Ureter (tissue), 1 donor: ENCODE measurements at regions not wholly inside any gene's neighbourhood (a gene's known extent, or its start where the extent isn't known, plus 50 kb on each side); places are given as distances from the start of the nearest gene placed in this dataset.
"Not testable (repeated sequence)": the region's sequence is repeated elsewhere in the genome, so short reads cannot be mapped to it uniquely, and the experiment has no call there.

ENCODE experiments used
- DNase-seq: peaks from one replicate; pipeline ENCODE4 v3.0.0-alpha.2; 2020; ENCODE audit warnings: low spot score
- donor health status: DM: yes; HTN: yes; CAD: no.

DNA sequence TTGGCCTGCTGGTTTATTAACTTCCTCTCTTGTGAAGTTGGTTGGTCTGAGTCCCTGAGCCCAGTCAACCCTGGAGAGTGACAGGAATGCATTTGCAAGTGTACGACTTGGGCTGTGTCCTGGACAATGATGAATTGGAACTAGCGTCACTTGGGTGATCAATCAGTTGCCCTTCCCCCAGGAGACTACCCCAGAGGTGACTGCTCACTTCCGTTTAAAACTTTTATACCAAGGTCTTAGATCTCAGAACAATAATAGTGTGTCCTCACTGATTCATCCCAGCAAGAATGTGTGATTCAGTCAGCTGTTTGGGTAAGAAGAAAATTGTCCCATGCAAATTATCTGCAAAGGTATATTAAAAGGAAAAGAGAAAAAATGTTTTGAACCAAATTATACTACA, 102.9 kb upstream of the ARMC3 start:
- no peak for DNase-seq

DNA sequence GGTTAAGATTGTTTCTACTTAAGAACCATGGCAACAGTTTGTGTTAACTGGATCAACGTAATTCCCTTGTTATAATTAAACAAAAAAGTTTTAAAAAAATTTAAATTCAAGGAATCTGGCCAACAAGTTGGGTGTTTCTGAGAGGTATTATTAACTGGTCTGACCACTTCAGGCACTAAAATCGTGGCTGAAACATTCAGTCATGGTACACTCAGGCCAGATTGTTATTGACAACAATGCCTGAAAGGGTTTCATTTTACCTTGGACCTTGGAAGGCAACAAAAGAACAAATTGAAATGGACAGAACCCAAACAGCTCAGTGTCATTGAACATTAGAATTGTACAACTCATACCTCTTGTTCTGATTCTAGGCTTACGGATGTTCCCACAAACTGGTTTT, 103.3 kb upstream of the ARMC3 start:
- DNase-seq: no peak

DNA sequence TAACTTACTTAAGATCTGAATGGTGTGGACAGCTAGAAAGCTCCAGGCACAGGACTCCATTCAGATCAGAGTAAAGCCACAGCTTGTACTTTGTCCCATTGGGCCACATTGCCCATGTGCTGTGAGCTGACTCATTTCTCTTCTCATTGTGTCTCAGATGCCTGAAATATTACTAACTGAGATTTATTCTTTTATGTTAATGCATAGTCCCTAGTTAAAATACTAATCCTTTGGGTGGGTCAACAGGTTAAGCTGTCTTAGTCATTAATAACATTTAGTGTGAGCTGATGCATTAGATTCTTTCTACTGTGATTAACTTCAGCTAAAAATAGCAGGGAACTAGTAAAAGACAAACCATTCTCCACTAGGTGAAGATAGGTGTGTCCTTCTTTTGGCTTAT, 104.7 kb upstream of the ARMC3 start:
- no peak for DNase-seq

DNA sequence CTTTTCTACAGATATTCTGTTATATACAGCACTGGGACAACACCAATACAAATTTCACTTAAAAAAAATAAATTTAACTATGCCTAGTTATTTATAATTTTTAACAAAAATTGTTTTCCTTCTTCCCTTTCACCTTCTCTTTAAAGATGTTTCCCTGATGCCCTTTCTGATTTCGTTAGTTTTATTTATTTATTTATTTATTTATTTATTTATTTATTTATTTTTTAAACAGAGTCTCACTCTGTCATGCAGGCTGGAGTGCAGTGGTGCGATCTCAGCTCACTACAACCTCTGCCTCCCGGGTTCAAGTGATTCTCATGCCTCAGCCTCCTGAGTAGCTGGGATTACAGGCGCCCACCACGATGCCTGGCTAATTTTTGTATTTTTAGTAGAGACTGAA, 105.9 kb upstream of the ARMC3 start:
- not testable (repeated sequence) for DNase-seq

DNA sequence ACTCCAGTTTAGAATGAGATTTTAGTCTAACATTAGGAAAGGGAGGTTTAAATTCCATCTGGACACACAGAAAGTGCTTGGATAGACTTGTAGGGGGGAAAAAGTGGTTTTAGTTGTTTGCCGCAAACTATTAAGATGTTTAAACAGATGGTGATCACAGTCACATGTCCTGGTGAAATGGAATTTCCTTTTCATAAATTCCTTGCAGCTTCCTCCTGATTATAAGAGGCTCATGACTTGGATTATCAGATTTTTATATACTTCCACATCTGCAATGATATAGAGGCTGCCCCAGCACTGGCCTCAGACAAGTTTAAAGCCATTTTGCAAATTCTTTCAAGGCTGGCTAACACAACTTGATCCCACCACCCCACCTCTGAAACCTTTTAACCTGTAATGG, 106.4 kb upstream of the ARMC3 start:
- no peak for DNase-seq

DNA sequence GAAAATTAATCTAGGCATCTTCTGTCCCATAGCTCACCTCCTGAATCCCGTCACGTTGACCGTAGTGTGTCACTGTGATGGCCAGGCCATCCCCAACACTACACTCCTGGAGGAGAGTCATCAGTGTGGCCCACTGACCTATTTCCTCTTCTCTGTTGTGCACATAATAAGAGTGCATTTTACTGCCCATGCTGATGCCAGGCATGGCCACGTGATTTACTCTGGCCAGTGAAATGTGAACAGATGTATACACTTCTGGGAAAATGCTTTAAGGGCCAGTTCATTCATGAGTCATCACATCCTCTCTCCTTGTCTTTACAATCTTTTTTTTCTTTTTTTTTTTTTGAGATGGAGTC, 101.9 kb upstream of the PIP4K2A start:
- no peak for DNase-seq

DNA sequence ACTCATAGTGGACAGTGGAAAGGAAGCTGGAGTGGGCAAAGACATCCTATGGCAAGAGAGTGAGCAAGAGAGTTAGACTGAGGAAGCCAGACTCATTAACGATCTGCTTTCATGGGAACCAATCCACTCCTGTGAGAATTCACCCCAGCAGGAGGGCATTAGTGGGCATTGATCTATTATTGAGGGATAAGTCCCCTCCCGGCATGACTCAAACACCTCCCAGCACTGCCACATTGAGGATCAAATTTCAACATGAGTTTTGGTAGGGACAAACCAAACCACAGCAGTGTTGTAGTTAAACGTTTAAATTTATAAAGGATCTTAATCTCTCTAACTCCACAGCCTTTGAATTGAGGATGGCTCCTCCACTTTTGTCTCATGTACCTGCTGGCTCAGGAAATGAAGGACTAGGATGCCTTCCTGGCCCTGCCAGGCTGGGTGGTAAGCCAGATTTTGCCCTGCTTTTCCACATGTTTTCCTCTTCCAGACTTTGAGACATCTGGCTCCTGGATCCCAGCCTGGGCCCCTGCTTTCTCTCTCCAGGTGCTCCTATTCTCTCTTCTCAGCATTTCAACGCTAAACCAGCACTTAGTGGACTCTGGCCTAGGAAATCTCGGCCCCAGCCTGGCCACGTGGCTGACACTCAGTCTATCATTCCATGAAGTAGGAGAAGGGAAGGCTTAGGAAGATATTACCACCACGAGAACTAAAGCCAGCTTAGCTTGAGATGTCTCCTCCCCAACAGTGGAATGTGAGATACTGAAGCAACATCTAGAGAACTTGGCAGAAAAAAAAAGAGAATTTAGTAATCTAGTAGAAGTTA, 96.5 kb upstream of the PIP4K2A start:
- no peak for DNase-seq

DNA sequence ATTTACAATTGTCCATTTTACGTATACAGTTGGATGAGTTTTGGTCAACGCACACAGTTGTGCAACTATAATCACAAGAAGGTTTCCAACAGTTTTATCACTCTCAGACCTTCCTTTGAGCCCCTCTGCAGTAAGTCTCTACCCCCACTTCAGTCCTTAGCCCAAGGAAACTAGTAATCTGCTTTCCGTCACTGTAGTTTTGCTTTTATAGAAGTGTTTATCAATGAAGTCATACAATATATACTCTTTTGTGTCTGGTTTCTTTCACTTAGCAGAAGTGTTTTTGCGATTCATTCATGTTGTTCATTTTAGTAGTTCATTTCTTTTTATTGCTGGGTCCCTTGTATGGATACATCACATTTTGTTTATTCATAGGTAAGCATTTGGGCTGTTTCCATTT, 92.9 kb upstream of the PIP4K2A start:
- DNase-seq: no peak

DNA sequence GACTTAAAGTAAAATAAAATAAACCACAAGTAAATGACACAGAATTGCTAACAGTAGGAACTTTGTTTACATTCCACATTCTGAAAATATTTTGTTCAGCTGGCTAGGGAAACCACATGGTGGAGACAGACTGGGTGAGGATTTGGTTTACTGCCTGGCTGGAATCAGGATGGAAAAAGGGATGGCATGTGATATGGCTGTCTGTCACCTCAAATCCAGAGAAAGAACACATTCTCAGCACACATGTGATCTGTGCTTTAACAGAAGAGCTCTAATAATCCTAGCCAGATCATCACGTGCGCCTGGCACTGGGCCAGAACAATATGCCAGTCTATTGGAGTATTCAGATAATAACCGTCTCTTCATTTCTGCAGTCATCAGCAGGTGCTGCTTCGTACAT, 90.9 kb upstream of the PIP4K2A start:
- no peak for DNase-seq

DNA sequence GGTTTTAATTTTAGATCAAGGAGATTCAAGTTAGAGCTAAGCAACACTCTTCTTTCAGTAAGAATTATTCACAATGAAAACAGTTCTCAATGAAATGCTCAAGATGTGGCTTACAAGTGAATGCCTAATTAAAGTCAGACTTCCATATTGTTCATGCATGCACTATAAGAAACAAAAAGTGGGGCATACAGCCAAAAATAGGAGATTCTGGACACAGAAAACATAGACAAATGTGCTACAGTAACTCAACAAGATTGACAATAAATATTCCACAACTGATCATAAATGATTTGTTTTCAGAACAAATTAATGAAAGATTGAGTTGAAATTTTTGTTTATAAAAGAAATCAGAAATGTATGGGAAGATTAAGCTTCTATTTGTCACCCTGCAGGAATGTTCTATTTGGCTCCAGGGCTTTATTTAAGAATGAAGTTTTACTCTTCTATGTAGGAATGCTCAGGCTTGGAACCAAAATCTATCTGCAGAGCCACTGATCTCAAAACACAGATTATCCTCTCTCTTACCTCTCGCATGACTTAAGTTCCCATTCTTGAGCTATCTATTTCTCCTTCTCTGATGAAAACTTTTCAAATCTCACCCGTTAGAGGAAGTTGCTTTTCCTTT, 89.0 kb upstream of the PIP4K2A start:
- no peak for DNase-seq

DNA sequence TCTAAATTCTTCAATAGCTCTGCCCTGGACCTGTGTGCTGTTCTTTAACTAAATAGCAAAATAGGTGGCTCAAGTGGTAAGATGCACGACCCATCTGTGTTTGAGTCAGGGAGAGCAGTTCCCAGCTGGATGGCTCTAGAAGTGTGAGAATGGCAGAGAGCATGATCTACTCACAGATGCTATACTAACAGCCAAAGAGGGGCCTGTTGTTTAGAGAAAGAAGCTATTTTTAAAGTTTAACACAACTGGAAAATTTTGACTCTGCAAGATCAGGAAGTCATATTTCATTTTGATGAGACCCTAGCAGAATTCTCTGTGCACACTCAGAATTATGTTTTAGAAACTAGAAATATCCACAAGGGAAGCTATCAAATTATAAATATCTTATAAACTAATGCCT, 87.4 kb upstream of the PIP4K2A start:
- DNase-seq: no peak

DNA sequence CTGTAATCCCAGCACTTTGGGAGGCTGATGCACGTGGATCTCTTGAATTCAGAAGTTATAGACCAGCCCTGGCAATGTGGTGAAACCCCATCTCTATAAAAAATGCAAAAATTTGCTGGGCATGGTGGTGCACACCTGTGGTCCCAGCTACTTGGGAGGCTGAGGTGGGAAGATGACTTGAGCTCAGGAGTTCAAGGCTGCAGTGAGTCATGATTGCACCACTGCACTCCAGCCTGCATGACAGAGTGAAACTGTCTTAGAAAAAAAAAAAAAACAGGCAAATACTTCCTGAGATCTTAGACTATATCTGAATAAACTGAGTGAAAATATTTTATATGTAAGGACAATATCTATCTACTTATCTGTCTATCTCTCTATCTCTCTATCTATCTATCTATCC, 83.4 kb upstream of the PIP4K2A start:
- DNase-seq: not testable (repeated sequence)

DNA sequence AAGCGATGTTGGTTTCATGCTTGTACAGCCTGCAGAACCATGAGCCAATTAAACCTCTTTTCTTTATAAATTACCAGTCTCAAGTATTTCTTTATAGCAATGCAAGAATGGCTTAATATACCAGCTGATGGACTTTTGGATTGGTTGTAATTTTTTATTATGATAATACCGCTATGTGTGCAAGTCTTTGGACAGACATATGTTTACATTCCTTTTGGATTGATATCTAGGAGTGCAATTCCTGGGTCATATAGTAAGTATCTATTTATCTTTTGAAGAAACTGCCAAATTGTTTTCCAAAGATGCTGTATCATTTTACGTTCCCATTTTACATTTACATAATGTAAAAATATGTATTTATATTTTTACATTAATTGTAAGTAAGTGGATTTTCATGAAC, 81.2 kb upstream of the PIP4K2A start:
- DNase-seq: no peak

DNA sequence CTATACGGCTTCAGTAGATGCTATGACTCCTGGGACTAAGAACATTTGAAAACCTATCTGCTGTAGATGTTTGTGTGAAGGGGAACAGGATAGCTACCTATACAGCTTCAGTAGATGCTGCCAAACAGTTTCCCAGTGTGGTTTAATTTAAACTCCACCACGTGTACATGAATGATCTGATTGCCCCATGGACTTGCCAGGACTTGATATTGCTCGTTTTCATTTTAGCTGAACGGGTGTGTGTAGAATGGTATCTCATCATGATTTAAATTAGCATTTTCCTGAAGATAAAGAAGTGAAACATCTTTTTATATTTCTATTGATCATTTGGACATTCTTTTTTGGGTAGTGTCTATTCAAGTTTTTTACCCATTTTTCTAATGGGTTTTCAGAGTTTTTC, 77.8 kb upstream of the PIP4K2A start:
- no peak for DNase-seq

DNA sequence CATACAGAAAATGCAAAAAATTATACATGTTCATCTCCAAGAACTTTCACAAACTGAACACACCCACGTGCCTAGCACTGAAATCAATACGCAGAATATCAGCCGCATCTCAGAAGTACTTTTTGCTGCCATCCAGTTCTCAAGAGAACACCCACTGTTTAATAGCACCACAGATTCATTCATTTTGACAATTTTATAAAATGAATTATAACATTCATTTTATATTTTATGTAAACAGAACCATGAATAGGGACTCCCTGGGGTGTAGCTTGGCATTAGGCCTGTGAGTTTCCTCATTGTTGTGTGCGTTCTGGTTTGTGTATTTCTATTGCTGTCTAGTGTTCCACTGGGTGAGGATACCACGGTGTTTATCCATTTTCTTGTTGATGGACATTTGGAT, 77.3 kb upstream of the PIP4K2A start:
- no peak for DNase-seq

DNA sequence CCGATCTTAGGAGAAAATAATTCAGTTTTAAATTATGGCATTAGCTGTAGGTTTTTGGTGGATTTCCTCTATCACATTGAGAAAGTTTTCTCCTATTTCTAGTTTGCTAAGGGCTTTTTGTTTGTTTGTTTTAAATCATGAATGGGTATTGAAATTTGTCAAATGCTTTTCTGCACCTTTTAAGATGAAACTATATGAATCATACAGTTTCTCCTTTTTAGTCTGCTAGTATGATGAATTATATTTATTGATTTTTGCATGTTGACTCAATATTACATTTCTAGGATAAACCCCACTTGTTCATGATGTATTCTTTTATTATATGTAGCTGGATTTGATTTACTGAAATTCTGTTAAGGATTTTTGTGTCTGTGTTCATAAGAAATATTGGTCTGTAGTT, 70.3 kb upstream of the PIP4K2A start:
- no peak for DNase-seq

DNA sequence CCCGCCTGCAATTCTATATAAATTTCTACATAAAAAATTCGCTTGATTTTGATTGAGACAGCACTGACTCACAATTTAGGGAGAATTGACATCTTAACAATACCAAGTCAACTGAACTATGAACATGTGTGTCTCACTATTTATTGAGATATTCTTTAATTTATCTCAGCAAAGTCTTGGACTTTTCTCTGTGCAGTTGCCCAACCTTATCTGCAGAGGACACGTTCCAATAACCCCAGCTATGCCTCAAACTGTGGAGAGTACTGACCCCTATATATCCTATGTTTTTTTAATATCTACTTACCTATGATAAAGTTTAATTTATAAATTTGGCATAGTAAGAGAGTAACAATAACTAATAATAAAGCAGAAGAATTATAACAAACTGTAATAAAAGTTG, 69.4 kb upstream of the PIP4K2A start:
- DNase-seq: no peak

DNA sequence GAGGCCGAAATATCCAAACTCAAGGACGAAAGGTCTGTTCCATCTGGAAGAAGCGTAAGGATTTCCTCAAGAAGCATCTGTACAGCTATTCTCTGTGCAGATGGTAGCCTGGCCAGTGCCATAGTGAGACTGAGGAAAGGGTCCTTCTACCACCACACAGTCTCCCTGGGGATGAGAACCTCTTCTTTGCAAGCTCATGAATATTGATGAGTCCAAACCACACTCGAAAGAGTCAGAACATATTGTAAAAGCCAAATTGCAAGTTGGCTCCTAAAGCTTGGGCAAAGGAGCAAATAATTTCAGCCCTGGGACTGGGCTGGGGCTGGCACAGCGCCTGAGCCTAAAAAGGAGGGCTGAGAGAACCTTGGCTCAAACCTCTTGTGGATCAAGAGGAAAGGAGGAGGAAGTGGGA, 66.1 kb upstream of the PIP4K2A start:
- DNase-seq: no peak

DNA sequence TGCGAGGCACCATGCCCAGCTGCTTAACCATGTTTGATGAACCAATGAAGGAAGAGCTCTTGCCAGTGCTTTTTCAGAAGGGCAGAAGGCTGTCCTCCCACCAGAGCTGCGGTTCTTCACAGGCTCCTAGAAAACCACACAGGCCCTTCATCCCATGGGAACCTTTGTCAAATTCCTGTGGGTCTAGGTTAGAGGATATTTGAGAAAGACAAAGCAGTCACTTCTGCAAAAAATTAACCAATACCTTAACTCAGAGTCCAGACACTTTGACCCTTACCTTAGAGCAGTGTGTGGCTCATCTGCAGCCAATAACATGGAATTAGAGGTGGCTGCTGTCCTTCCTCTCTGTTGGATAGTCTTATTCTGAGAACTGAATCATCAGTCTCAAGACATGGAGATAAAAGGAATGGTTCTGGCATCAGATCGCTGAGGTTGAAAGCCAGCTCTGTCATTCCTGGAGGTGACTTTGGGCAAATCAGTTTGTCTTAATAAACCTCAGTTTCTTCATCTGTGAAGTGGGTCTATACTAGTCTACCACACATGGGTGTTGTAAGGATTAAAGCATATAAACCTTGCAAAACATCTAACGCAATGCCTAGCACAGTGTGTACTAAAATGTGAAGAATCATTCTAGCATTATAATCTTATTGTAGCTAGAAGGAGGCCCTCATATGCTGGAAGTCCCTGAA, 65.1 kb upstream of the PIP4K2A start:
- DNase-seq: no peak

DNA sequence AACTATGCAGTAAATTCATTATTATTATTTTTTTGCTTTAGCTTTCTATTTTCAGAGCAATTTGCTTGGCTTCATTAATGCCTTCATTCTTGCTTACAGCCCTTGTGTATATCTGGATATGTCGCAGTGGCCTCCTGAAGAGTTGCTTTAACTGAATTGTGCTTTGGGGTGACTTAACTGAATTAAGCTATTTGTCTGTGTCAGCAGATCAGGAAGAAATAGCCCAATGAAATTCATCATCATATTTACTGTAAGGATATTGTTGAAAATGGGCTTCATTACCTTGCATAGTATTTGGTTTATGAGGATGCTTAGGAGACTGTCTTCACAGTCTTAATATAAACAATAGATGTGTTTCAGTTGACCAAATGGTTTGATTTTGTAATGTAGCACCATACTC, 59.7 kb upstream of the PIP4K2A start:
- DNase-seq: no peak

DNA sequence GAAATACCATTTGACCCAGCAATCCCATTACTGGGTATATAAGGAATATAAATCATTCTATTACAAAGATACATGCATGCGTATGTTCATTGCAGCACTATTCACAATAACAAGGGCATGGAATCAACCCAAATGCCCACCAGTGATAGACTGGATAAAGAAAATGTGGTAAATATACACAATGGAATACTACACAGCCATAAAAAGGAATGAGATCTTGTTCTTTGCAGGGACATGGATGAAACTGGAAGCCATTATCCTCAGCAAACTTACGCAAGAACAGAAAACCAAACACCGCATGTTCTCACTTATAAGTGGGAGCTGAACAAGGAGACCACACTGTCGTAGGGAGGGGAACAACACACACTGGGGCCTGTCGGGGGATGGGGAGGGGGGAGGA, 57.3 kb upstream of the PIP4K2A start:
- DNase-seq: not testable (repeated sequence)

DNA sequence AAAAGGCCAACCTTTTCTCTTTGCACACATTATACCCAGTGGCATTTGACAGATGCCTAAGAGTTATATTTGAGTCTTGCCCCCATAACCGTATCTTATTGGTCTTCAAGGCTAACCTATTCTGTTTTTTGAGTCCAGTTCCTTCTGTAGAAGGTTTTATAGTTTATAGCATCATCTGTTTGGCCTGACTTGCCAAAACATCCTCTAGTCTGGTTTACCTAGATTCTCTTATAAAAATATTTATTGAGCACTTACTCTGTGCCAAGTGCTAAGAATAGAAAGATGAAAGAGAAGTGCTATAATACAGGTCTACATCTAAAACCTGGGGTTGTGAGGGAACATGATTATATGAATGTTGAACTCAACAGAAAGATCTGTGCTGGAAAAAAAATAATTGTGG, 55.9 kb upstream of the PIP4K2A start:
- no peak for DNase-seq

DNA sequence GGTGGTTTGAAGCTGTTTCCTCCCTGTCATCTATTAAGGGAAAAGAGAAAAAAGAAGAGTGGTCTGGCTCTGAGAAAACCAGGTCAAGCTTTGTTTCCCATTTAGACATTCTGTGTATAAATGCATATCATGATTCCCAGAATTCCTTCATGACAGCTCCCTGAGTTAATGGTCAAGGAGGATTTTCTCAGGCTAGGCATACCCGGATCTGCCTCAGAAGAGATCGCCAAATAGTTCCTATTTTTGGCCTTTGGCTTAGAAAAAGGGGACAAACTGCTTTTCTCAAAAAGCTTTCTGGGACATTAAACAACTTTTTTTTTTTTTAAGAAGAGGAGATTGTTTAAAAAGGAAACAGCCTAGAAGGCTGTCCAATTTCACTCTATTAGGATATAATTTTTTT, 53.5 kb upstream of the PIP4K2A start:
- DNase-seq: no peak
